CD14-positive monocyte (primary cell): ENCODE measurements at regions not wholly inside any gene's neighbourhood (a gene's known extent, or its start where the extent isn't known, plus 50 kb on each side); places are given as distances from the start of the nearest gene placed in this dataset.

Experiments
- DNase-seq, 3 donors: peaks; one replicate each; pipeline ENCODE4 v3.0.0-alpha.2; 2011 to 2022
- H2AFZ ChIP-seq: 2 replicates; pipeline ENCODE4 v1.6.0; 2012; ENCODE audit warnings: mild to moderate bottlenecking, low read depth, low read length, inconsistent platforms; ENCODE audit not compliant: insufficient read depth, poor library complexity, severe bottlenecking
- H3K27ac ChIP-seq, 2 donors: 1 replicate in 1 of 2; 2 replicates in 1 of 2; pipeline ENCODE4 v1.5.1; 2012 to 2013; ENCODE audit warnings: low read length in 2 of 2, control low read depth in 1 of 2, inconsistent platforms in 1 of 2, low read depth in 1 of 2, mild to moderate bottlenecking in 1 of 2
- H3K27me3 ChIP-seq, 2 donors: one replicate each; pipeline versions ENCODE4 v1.6.0 to v1.6.1; 2011 to 2013; ENCODE audit warnings: low read length in 2 of 2; ENCODE audit not compliant: control insufficient read depth in 2 of 2, insufficient read depth in 2 of 2
- H3K36me3 ChIP-seq, 2 donors: replicated peaks in 1 of 2; 1 replicate in 1 of 2; 2 replicates in 1 of 2; pipeline versions ENCODE4 v1.5.1 to v1.6.1; 2012 to 2013; ENCODE audit warnings: low read length in 2 of 2, control low read depth in 1 of 2, inconsistent platforms in 1 of 2, mild to moderate bottlenecking in 1 of 2; ENCODE audit not compliant: insufficient read depth in 2 of 2, control insufficient read depth in 1 of 2
- H3K4me1 ChIP-seq, 2 donors: 1 replicate in 1 of 2; 2 replicates in 1 of 2; pipeline versions ENCODE4 v1.5.1 to v1.6.1; 2012 to 2013; ENCODE audit warnings: low read length in 2 of 2, control low read depth in 1 of 2, inconsistent platforms in 1 of 2, mild to moderate bottlenecking in 1 of 2, moderate library complexity in 1 of 2; ENCODE audit not compliant: insufficient read depth in 2 of 2, control insufficient read depth in 1 of 2
- H3K4me2 ChIP-seq: replicated peaks from 2 replicates; pipeline ENCODE3; 2012; ENCODE audit warnings: low read length, moderate library complexity, mild to moderate bottlenecking; ENCODE audit not compliant: poor library complexity, severe bottlenecking; ENCODE audit errors: extremely low read depth
- H3K4me3 ChIP-seq, 3 experiments: fragments of 200-600 bp in 1 of 3; sonication (generic) in 1 of 3; replicated peaks in 1 of 3; 1 replicate in 2 of 3; 2 replicates in 1 of 3; pipeline ENCODE4 v1.5.1; 2011 to 2013; ENCODE audit warnings: low read length in 3 of 3, mild to moderate bottlenecking in 3 of 3, control low read depth in 2 of 3, low read depth in 2 of 3, inconsistent platforms in 1 of 3, moderate library complexity in 1 of 3
- H3K79me2 ChIP-seq: 2 replicates; pipeline ENCODE4 v1.6.0; 2012; ENCODE audit warnings: mild to moderate bottlenecking, control low read depth, inconsistent platforms, low read length, moderate library complexity; ENCODE audit not compliant: insufficient read depth
- H3K9ac ChIP-seq: 2 replicates; pipeline ENCODE4 v1.6.0; 2017; ENCODE audit warnings: low read length, mild to moderate bottlenecking; ENCODE audit not compliant: insufficient read depth, poor library complexity, severe bottlenecking
- H3K9me3 ChIP-seq, 2 donors: replicated peaks in 1 of 2; 1 replicate in 1 of 2; 2 replicates in 1 of 2; pipeline versions ENCODE4 v1.5.1 to v1.6.1; 2012 to 2013; ENCODE audit warnings: low read length in 2 of 2, control low read depth in 1 of 2; ENCODE audit not compliant: control insufficient read depth in 1 of 2, insufficient read depth in 1 of 2
- H4K20me1 ChIP-seq: 2 replicates; pipeline ENCODE4 v1.6.0; 2012; ENCODE audit warnings: mild to moderate bottlenecking, low read length, control low read depth, moderate library complexity; ENCODE audit not compliant: insufficient read depth
- H3K27ac Mint-ChIP-seq, 7 donors: one replicate each; pipeline ENCODE4 v1.8.0; 2020; ENCODE audit warnings: mild to moderate bottlenecking in 7 of 7, mixed read lengths in 7 of 7, moderate library complexity in 6 of 7, inconsistent platforms in 2 of 7
- H3K27me3 Mint-ChIP-seq, 3 donors: one replicate each; pipeline ENCODE4 v1.8.0; 2021 to 2022; ENCODE audit warnings: low read depth in 3 of 3, mild to moderate bottlenecking in 3 of 3, mixed read lengths in 3 of 3, moderate library complexity in 3 of 3, inconsistent platforms in 1 of 3
- H3K36me3 Mint-ChIP-seq, 2 donors: one replicate each; pipeline ENCODE4 v1.8.0; 2020; ENCODE audit warnings: mixed read lengths in 2 of 2, inconsistent platforms in 1 of 2, mild to moderate bottlenecking in 1 of 2
- H3K4me1 Mint-ChIP-seq: one replicate; pipeline ENCODE4 v1.8.0; 2020; ENCODE audit warnings: mild to moderate bottlenecking, mixed read lengths
- H3K4me3 Mint-ChIP-seq, 2 donors: one replicate each; pipeline ENCODE4 v1.8.0; 2020; ENCODE audit warnings: mild to moderate bottlenecking in 2 of 2, mixed read lengths in 2 of 2, moderate library complexity in 1 of 2
- H3K9me3 Mint-ChIP-seq, 7 donors: one replicate each; pipeline ENCODE4 v1.8.0; 2020 to 2022; ENCODE audit warnings: mixed read lengths in 7 of 7, mild to moderate bottlenecking in 6 of 7, moderate library complexity in 6 of 7, inconsistent platforms in 2 of 7
- WGBS: methylation state at CpG from one replicate; pipeline ENCODE4 v1.1.5; 2013; ENCODE audit warnings: missing lambda C conversion rate; ENCODE audit not compliant: insufficient coverage; 5-methylcytosine and 5-hydroxymethylcytosine counted together
- intact Hi-C, 2 donors: fragments of 100-400 bp; cut with micrococcal nuclease; formaldehyde crosslinking; loops; one replicate each; pipeline versions ENCODE4 v1.15.0 to v1.15.1; 2023
- TF ChIP-seq, protein P1 (sequence below): fragments of 200-600 bp; IDR thresholded peaks from one replicate; pipeline ENCODE4 v1.8.0; 2022; ENCODE audit warnings: antibody characterized with exemption, mild to moderate bottlenecking

DNA sequence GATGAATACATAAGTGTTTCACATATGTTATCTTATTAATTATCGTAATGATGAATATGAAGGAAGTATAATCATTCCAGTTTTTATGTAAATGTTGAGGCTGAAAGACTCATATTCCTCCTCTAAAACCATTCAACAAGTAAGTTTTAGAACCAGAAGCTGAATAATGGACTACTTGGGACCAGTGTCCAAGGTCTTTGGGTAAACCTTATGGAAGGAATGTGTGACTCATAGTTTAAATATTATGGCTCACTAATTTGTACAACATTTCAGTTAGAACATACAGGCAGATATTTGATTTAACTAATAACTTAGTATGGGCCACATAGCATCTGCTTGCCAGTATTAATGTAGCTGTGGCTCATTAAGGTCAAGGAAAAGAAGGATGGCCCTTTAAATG is 209.6 kb downstream of the TFAP2B start:
- H3K4me1 ChIP-seq, result no peaks in the 10 kb centered on the region
- H3K27ac Mint-ChIP-seq, result no peak overlapping the region
- no peaks in the 10 kb centered on the region for H4K20me1 ChIP-seq
- H3K9me3 Mint-ChIP-seq, result peaks cover 0 to 12% (median 2%) of the 10 kb centered on the region in 7 donors
- no peak overlapping the region for H3K9ac ChIP-seq
- no CpG with 5 or more reads among the region's 1 CpG for WGBS
- H3K4me2 ChIP-seq, result no peak overlapping the region
- H2AFZ ChIP-seq, result no peak overlapping the region
- H3K27ac ChIP-seq, result no peak overlapping the region
- H3K4me1 Mint-ChIP-seq, result no peaks in the 10 kb centered on the region
- H3K9me3 ChIP-seq, result no peaks in the 10 kb centered on the region
- no peaks in the 10 kb centered on the region for H3K27me3 ChIP-seq
- H3K36me3 Mint-ChIP-seq, result no peaks in the 10 kb centered on the region
- DNase-seq, result no peak
- intact Hi-C loops, result no loop called here
- no peaks in the 10 kb centered on the region for H3K36me3 ChIP-seq
- H3K4me3 Mint-ChIP-seq, result no peak overlapping the region
- H3K27me3 Mint-ChIP-seq, result no peaks in the 10 kb centered on the region
- TF ChIP-seq, protein P1, sequence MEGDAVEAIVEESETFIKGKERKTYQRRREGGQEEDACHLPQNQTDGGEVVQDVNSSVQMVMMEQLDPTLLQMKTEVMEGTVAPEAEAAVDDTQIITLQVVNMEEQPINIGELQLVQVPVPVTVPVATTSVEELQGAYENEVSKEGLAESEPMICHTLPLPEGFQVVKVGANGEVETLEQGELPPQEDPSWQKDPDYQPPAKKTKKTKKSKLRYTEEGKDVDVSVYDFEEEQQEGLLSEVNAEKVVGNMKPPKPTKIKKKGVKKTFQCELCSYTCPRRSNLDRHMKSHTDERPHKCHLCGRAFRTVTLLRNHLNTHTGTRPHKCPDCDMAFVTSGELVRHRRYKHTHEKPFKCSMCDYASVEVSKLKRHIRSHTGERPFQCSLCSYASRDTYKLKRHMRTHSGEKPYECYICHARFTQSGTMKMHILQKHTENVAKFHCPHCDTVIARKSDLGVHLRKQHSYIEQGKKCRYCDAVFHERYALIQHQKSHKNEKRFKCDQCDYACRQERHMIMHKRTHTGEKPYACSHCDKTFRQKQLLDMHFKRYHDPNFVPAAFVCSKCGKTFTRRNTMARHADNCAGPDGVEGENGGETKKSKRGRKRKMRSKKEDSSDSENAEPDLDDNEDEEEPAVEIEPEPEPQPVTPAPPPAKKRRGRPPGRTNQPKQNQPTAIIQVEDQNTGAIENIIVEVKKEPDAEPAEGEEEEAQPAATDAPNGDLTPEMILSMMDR, result no peak
- no peaks in the 10 kb centered on the region for H3K79me2 ChIP-seq
- H3K4me3 ChIP-seq, result no peak overlapping the region

DNA sequence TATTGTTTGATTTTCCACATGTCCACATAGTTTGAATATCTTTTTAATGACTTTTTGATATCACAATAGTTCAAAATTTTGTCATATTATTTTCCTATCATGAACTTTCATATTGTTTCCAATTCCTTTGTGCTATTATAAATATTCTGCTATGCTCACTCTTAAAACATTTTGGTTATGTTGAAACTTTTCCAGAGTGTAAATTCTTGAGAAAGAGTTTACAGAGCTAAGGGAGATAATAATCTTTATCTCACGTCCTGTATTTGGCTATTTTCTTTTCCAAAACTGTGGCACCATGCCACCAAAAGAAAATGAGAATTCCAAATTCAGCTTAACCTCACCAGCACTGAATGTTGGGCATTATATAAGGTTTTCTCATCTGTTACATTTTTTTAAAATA is 210.9 kb downstream of the TFAP2B start:
- Histone ChIP-seq H3K79me2 (no peaks in the 10 kb centered on the region), H3K4me1 (no peaks in the 10 kb centered on the region), H4K20me1 (no peaks in the 10 kb centered on the region), H2AFZ (no peak overlapping the region), H3K27ac (no peak overlapping the region), H3K9ac (no peak overlapping the region), H3K36me3 (no peaks in the 10 kb centered on the region), H3K9me3 (no peaks in the 10 kb centered on the region), H3K4me3 (no peak overlapping the region), H3K27me3 (no peaks in the 10 kb centered on the region), H3K4me2 (no peak overlapping the region)
- Mint-ChIP-seq H3K4me3 (no peak overlapping the region), H3K36me3 (no peaks in the 10 kb centered on the region), H3K9me3 (peaks cover 0 to 17% (median 4%) of the 10 kb centered on the region in 7 donors), H3K27ac (no peak overlapping the region), H3K4me1 (no peaks in the 10 kb centered on the region), H3K27me3 (no peaks in the 10 kb centered on the region)
- WGBS, result no CpG with 5 or more reads among the region's 1 CpG
- DNase-seq, result no peak
- intact Hi-C loops, result no loop called here
- TF ChIP-seq, protein P1, result no peak
